CD4-positive, alpha-beta T cell treated with Interleukin-15 for 4 hours (primary cell): ENCODE measurements at regions not wholly inside any gene's neighbourhood (a gene's known extent, or its start where the extent isn't known, plus 50 kb on each side); places are given as distances from the start of the nearest gene placed in this dataset.
"Not testable (repeated sequence)": the region's sequence is repeated elsewhere in the genome, so short reads cannot be mapped to it uniquely, and the experiment has no call there.

Experiments used
- DNase-seq: peaks from one replicate; pipeline ENCODE4 v3.0.0-alpha.2; 2020; ENCODE audit warnings: low spot score

GRCh38 chr1:60662486-60663044 is 419.8 kb upstream of the NFIA start:
- DNase-seq, result no peak

GRCh38 chr1:60657926-60658325 is 424.4 kb upstream of the NFIA start:
- DNase-seq, result no peak

GRCh38 chr1:60655679-60656355 is 426.5 kb upstream of the NFIA start:
- no peak for DNase-seq

GRCh38 chr1:60640033-60640551 is 442.3 kb upstream of the NFIA start:
- not testable (repeated sequence) for DNase-seq

GRCh38 chr1:60639287-60639686 is 443.1 kb upstream of the NFIA start:
- no peak for DNase-seq

GRCh38 chr1:60637651-60638050 is 444.7 kb upstream of the NFIA start:
- no peak for DNase-seq

GRCh38 chr1:60636946-60637345 is 445.4 kb upstream of the NFIA start:
- DNase-seq, result no peak

- no peak for DNase-seq
Measured at GRCh38 chr1:60634106-60634505, 448.3 kb upstream of the NFIA start.

- DNase-seq, result no peak
Measured at GRCh38 chr1:60622486-60622885, 459.9 kb upstream of the NFIA start.

- DNase-seq, result no peak
Measured at GRCh38 chr1:60621368-60621851, 461.0 kb upstream of the NFIA start.

- DNase-seq, result no peak
Measured at GRCh38 chr1:60620087-60620486, 462.3 kb upstream of the NFIA start.

- DNase-seq, result no peak
Measured at GRCh38 chr1:60619581-60619980, 462.8 kb upstream of the NFIA start.

GRCh38 chr1:60615666-60616065 is 466.7 kb upstream of the NFIA start:
- DNase-seq, result no peak

GRCh38 chr1:60612790-60613189 is 469.6 kb upstream of the NFIA start:
- no peak for DNase-seq

GRCh38 chr1:60606921-60607320 is 475.4 kb upstream of the NFIA start:
- DNase-seq, result not testable (repeated sequence)

- no peak for DNase-seq
Measured at GRCh38 chr1:60600532-60600931, 481.8 kb upstream of the NFIA start.

- DNase-seq, result no peak
Measured at GRCh38 chr1:60599574-60599973, 482.8 kb upstream of the NFIA start.

- no peak for DNase-seq
Measured at GRCh38 chr1:60598041-60598910, 484.1 kb upstream of the NFIA start.

- no peak for DNase-seq
Measured at GRCh38 chr1:60596791-60597750, 485.3 kb upstream of the NFIA start.

GRCh38 chr1:60591583-60591982 is 490.8 kb upstream of the NFIA start:
- no peak for DNase-seq

- no peak for DNase-seq
Measured at GRCh38 chr1:60589916-60590315, 492.4 kb upstream of the NFIA start.
